H1 (cell line): ENCODE measurements at regions not wholly inside any gene's neighbourhood (a gene's known extent, or its start where the extent isn't known, plus 50 kb on each side); places are given as distances from the start of the nearest gene placed in this dataset.
"Not testable (repeated sequence)": the region's sequence is repeated elsewhere in the genome, so short reads cannot be mapped to it uniquely, and the experiment has no call there.

Experiments used
- CTCF ChIA-PET: fragments of 300-600 bp; sonication (Branson Sonifier 250); formaldehyde crosslinking; loops from one replicate; lab custom pipeline; 2021; ENCODE audit not compliant: partially characterized antibody; lab: Charles Lee
- POLR2A ChIA-PET: fragments of 300-600 bp; sonication (Branson Sonifier 250); formaldehyde crosslinking; loops from one replicate; lab custom pipeline; 2021; ENCODE audit warnings: inconsistent platforms; ENCODE audit not compliant: partially characterized antibody; lab: Charles Lee
- DNase-seq, 2 experiments: peaks; one replicate each; pipeline versions ENCODE4 v3.0.0 to v3.0.0-alpha.2; 2010 to 2022; ENCODE audit warnings: low spot score in 2 of 2, low read depth in 1 of 2, mixed read lengths in 1 of 2
- FAIRE-seq: peaks from 2 replicates; lab custom pipeline; 2011; peaks lifted over from hg19 to GRCh38; lab: Jason Lieb, UNC
- H2AFZ ChIP-seq: 2 replicates; pipeline ENCODE4 v1.8.1; 2012; ENCODE audit warnings: low read length, inconsistent platforms
- H2AK5ac ChIP-seq: 2 replicates; pipeline ENCODE4 v1.6.1; 2013; ENCODE audit warnings: low read depth, low read length
- H2BK120ac ChIP-seq: replicated peaks from 2 replicates; pipeline ENCODE3; 2013; ENCODE audit warnings: low read depth, low read length, inconsistent platforms
- H2BK12ac ChIP-seq: 2 replicates; pipeline ENCODE4 v1.6.1; 2013; ENCODE audit warnings: low read depth, low read length
- H2BK15ac ChIP-seq: 2 replicates; pipeline ENCODE4 v1.6.1; 2013; ENCODE audit warnings: low read length
- H2BK20ac ChIP-seq: 2 replicates; pipeline ENCODE4 v1.6.1; 2013; ENCODE audit warnings: low read length
- H2BK5ac ChIP-seq: 2 replicates; pipeline ENCODE4 v1.6.1; 2013; ENCODE audit warnings: low read depth, low read length
- H3K14ac ChIP-seq: 2 replicates; pipeline ENCODE4 v1.6.1; 2013; ENCODE audit warnings: inconsistent platforms; ENCODE audit not compliant: insufficient read length
- H3K18ac ChIP-seq: 2 replicates; pipeline ENCODE4 v1.6.1; 2013; ENCODE audit warnings: low read length; ENCODE audit errors: extremely low read depth
- H3K23ac ChIP-seq: 2 replicates; pipeline ENCODE4 v1.6.1; 2013; ENCODE audit warnings: inconsistent platforms; ENCODE audit not compliant: insufficient read length
- H3K23me2 ChIP-seq: 2 replicates; pipeline ENCODE4 v1.6.1; 2013; ENCODE audit warnings: low read depth, low read length
- H3K27ac ChIP-seq: 2 replicates; pipeline ENCODE4 v1.6.1; 2011; ENCODE audit warnings: low read depth, low read length, inconsistent platforms
- H3K27me3 ChIP-seq, 4 experiments: replicated peaks in 1 of 4; 1 replicate in 1 of 4; 2 replicates in 3 of 4; pipeline versions ENCODE4 v1.6.1 to v1.8.1; 2011 to 2013; ENCODE audit warnings: low read length in 3 of 4, mild to moderate bottlenecking in 3 of 4, inconsistent platforms in 2 of 4, mixed read lengths in 2 of 4, moderate library complexity in 1 of 4; ENCODE audit not compliant: control insufficient read depth in 3 of 4, insufficient read depth in 3 of 4; ENCODE audit errors: extremely low read depth in 1 of 4
- H3K36me3 ChIP-seq, 4 experiments: 2 replicates each; pipeline versions ENCODE4 v1.6.1 to v1.8.1; 2011 to 2013; ENCODE audit warnings: mild to moderate bottlenecking in 4 of 4, low read length in 3 of 4, moderate library complexity in 2 of 4, control low read depth in 1 of 4, inconsistent platforms in 1 of 4; ENCODE audit not compliant: insufficient read depth in 4 of 4, control insufficient read depth in 2 of 4
- H3K4ac ChIP-seq: replicated peaks from 2 replicates; pipeline ENCODE3; 2013; ENCODE audit warnings: low read length, low read depth, mixed read lengths, inconsistent platforms; ENCODE audit not compliant: insufficient read length
- H3K4me1 ChIP-seq, 4 experiments: replicated peaks in 1 of 4; 1 replicate in 1 of 4; 2 replicates in 3 of 4; pipeline versions ENCODE4 v1.6.1 to v1.8.1; 2011 to 2013; ENCODE audit warnings: low read length in 3 of 4, inconsistent platforms in 2 of 4, mixed read lengths in 1 of 4; ENCODE audit not compliant: insufficient read depth in 4 of 4, control insufficient read depth in 3 of 4
- H3K4me2 ChIP-seq, 2 experiments: 2 replicates each; pipeline versions ENCODE4 v1.6.1 to v1.8.1; 2011 to 2013; ENCODE audit warnings: low read depth in 2 of 2, low read length in 2 of 2, control low read depth in 1 of 2, inconsistent platforms in 1 of 2, mild to moderate bottlenecking in 1 of 2; ENCODE audit not compliant: insufficient read depth in 1 of 2
- H3K4me3 ChIP-seq, 4 experiments: fragments of 200-600, 300-600 bp in 1 of 4; sonication (generic), shearing (Covaris generic), sonication (Bioruptor Twin) in 1 of 4; 2 replicates each; pipeline versions ENCODE4 v1.5.1 to v1.8.1; 2011 to 2016; ENCODE audit warnings: low read length in 4 of 4, low read depth in 3 of 4, control low read depth in 2 of 4, inconsistent platforms in 2 of 4, mild to moderate bottlenecking in 2 of 4, mixed read lengths in 1 of 4, moderate library complexity in 1 of 4; ENCODE audit not compliant: insufficient read depth in 2 of 4; ENCODE audit errors: extremely low read depth in 1 of 4
- H3K56ac ChIP-seq: replicated peaks from 2 replicates; pipeline ENCODE3; 2013; ENCODE audit warnings: low read depth, mild to moderate bottlenecking, mixed read lengths, low read length, inconsistent platforms; ENCODE audit not compliant: insufficient read length
- H3K79me1 ChIP-seq: 2 replicates; pipeline ENCODE4 v1.6.1; 2013; ENCODE audit warnings: low read depth, low read length, control low read depth
- H3K79me2 ChIP-seq, 2 experiments: 2 replicates each; pipeline versions ENCODE4 v1.6.1 to v1.8.1; 2012 to 2013; ENCODE audit warnings: low read length in 2 of 2, mild to moderate bottlenecking in 2 of 2, inconsistent platforms in 1 of 2; ENCODE audit not compliant: insufficient read depth in 2 of 2, control insufficient read depth in 1 of 2
- H3K9ac ChIP-seq, 4 experiments: replicated peaks in 1 of 4; 1 replicate in 1 of 4; 2 replicates in 3 of 4; pipeline versions ENCODE4 v1.6.1 to v1.8.1; 2011 to 2013; ENCODE audit warnings: low read depth in 3 of 4, low read length in 3 of 4, control low read depth in 2 of 4, mild to moderate bottlenecking in 2 of 4, moderate library complexity in 2 of 4, inconsistent platforms in 1 of 4; ENCODE audit errors: extremely low read depth in 1 of 4
- H3K9me3 ChIP-seq, 2 experiments: 2 replicates each; pipeline versions ENCODE4 v1.6.1 to v1.8.1; 2012 to 2013; ENCODE audit warnings: mild to moderate bottlenecking in 2 of 2, moderate library complexity in 2 of 2, control low read depth in 1 of 2, inconsistent platforms in 1 of 2, low read depth in 1 of 2, low read length in 1 of 2, mixed read lengths in 1 of 2; ENCODE audit not compliant: insufficient read depth in 2 of 2
- H4K20me1 ChIP-seq, 2 experiments: replicated peaks in 1 of 2; 2 replicates each; pipeline versions ENCODE3 to v1.8.1; 2011 to 2013; ENCODE audit warnings: inconsistent platforms in 2 of 2, low read length in 2 of 2, mild to moderate bottlenecking in 1 of 2; ENCODE audit not compliant: insufficient read depth in 2 of 2, control insufficient read depth in 1 of 2
- H4K5ac ChIP-seq: 2 replicates; pipeline ENCODE4 v1.6.1; 2013; ENCODE audit warnings: low read length, low read depth, mixed read lengths, inconsistent platforms; ENCODE audit not compliant: insufficient read length
- H4K8ac ChIP-seq: 2 replicates; pipeline ENCODE4 v1.8.0; 2013; ENCODE audit warnings: mild to moderate bottlenecking, moderate library complexity, low read length, inconsistent platforms; ENCODE audit not compliant: insufficient read depth; ENCODE audit errors: extremely low read depth
- H4K91ac ChIP-seq: replicated peaks from 2 replicates; pipeline ENCODE3; 2013; ENCODE audit warnings: low read length, mixed read lengths, inconsistent platforms; ENCODE audit not compliant: insufficient read length
- WGBS, 2 experiments: shearing (Covaris generic) in 1 of 2; methylation state at CpG; one replicate each; pipeline versions ENCODE4 v1.1.6 to v1.1.7; 2013 to 2015; ENCODE audit warnings: low lambda C conversion rate in 2 of 2, mixed read lengths in 2 of 2, inconsistent platforms in 1 of 2, low coverage in 1 of 2, missing lambda C conversion rate in 1 of 2; ENCODE audit not compliant: insufficient replicate concordance in 2 of 2, insufficient coverage in 1 of 2, insufficient read length in 1 of 2; ENCODE audit errors: extremely low coverage in 1 of 2, missing lambda C conversion rate in 1 of 2; 5-methylcytosine and 5-hydroxymethylcytosine counted together

- FAIRE-seq, H3K27ac ChIP-seq: not testable (repeated sequence)
- WGBS, 2 experiments: no CpG with 5 or more reads among the region's 8 CpGs
Observed at GRCh38 chr1:120655394-120655793, 68.4 kb upstream of the NBPF26 start.

GRCh38 chr1:120656116-120656515 is 67.6 kb upstream of the NBPF26 start:
- H3K23ac ChIP-seq, FAIRE-seq, POLR2A ChIA-PET, H3K79me2 ChIP-seq, H3K56ac ChIP-seq, H3K4me1 ChIP-seq, H3K23me2 ChIP-seq, H4K20me1 ChIP-seq, H4K5ac ChIP-seq, H3K4ac ChIP-seq, H4K91ac ChIP-seq, H2BK20ac ChIP-seq, H2BK12ac ChIP-seq, CTCF ChIA-PET, H2AFZ ChIP-seq, H3K27me3 ChIP-seq, H3K27ac ChIP-seq, DNase-seq, H3K9me3 ChIP-seq, H3K36me3 ChIP-seq, H2AK5ac ChIP-seq, H3K9ac ChIP-seq, H2BK15ac ChIP-seq, H2BK120ac ChIP-seq, H3K4me3 ChIP-seq, H3K4me2 ChIP-seq, H3K79me1 ChIP-seq, H2BK5ac ChIP-seq, H3K18ac ChIP-seq, H4K8ac ChIP-seq, H3K14ac ChIP-seq: not testable (repeated sequence)
- no CpG with 5 or more reads among the region's 5 CpGs for WGBS, 2 experiments

More at GRCh38 chr1:120655394-120655793, 68.4 kb upstream of the NBPF26 start:
- H2BK20ac ChIP-seq, H2BK5ac ChIP-seq, H2AFZ ChIP-seq, H3K18ac ChIP-seq, DNase-seq, H3K79me2 ChIP-seq, H3K9ac ChIP-seq, H4K91ac ChIP-seq, H4K8ac ChIP-seq, CTCF ChIA-PET, H3K23me2 ChIP-seq, H3K4me3 ChIP-seq, H4K5ac ChIP-seq, H3K4me1 ChIP-seq, H2AK5ac ChIP-seq, H2BK120ac ChIP-seq, H3K4me2 ChIP-seq, H3K9me3 ChIP-seq, H2BK12ac ChIP-seq, POLR2A ChIA-PET, H3K23ac ChIP-seq, H3K79me1 ChIP-seq, H3K36me3 ChIP-seq, H3K27me3 ChIP-seq, H2BK15ac ChIP-seq, H3K56ac ChIP-seq, H4K20me1 ChIP-seq, H3K14ac ChIP-seq, H3K4ac ChIP-seq: not testable (repeated sequence)
